GM19023 (cell line): ENCODE measurements at regions not wholly inside any gene's neighbourhood (a gene's known extent, or its start where the extent isn't known, plus 50 kb on each side); places are given as distances from the start of the nearest gene placed in this dataset.
A peak's percentile ranks its signal among the peaks of the same experiment; 100 is the strongest.

ENCODE experiments used
- ATAC-seq: cut with Tn5 transposase; IDR thresholded peaks from one replicate; pipeline ENCODE4 v1.9.1; 2021; ENCODE audit warnings: mild to moderate bottlenecking, moderate library complexity; ENCODE audit not compliant: unreplicated experiment

GRCh38 chr5:74301576-74301975 lies 339.0 kb downstream of the ENC1 start:
- ATAC-seq = no peak

- ATAC-seq = no peak
Measured at GRCh38 chr5:74300808-74301389, 339.6 kb downstream of the ENC1 start.

- no peak for ATAC-seq
Measured at GRCh38 chr5:74299833-74300232, 340.7 kb downstream of the ENC1 start.

GRCh38 chr5:74296685-74297408 lies 343.7 kb downstream of the ENC1 start:
- ATAC-seq = no peak

GRCh38 chr5:74295676-74296075 lies 344.9 kb downstream of the ENC1 start:
- no peak for ATAC-seq

GRCh38 chr5:74295141-74295540 lies 345.4 kb downstream of the ENC1 start:
- no peak for ATAC-seq

GRCh38 chr5:74294231-74294705 lies 346.3 kb downstream of the ENC1 start:
- ATAC-seq = peak; percentile 53

- ATAC-seq = no peak
Measured at GRCh38 chr5:74293182-74293581, 347.3 kb downstream of the ENC1 start.

GRCh38 chr5:74290634-74291241 lies 349.8 kb downstream of the ENC1 start:
- ATAC-seq = no peak

GRCh38 chr5:74289691-74290090 lies 350.8 kb downstream of the ENC1 start:
- no peak for ATAC-seq

- no peak for ATAC-seq
Measured at GRCh38 chr5:74289238-74289637, 351.3 kb downstream of the ENC1 start.

- ATAC-seq = no peak
Measured at GRCh38 chr5:74288448-74289108, 351.9 kb downstream of the ENC1 start.

- ATAC-seq = no peak
Measured at GRCh38 chr5:74288038-74288437, 352.5 kb downstream of the ENC1 start.

GRCh38 chr5:74286734-74287695 lies 353.5 kb downstream of the ENC1 start:
- ATAC-seq = no peak

GRCh38 chr5:74285675-74286280 lies 354.8 kb downstream of the ENC1 start:
- ATAC-seq = no peak

GRCh38 chr5:74282490-74282889 lies 358.0 kb downstream of the ENC1 start:
- no peak for ATAC-seq

- ATAC-seq = no peak
Measured at GRCh38 chr5:74281166-74281565, 359.4 kb downstream of the ENC1 start.

GRCh38 chr5:74280306-74280705 lies 360.2 kb downstream of the ENC1 start:
- ATAC-seq = no peak

GRCh38 chr5:74279244-74279643 lies 361.3 kb downstream of the ENC1 start:
- no peak for ATAC-seq

GRCh38 chr5:74277418-74277817 lies 363.1 kb downstream of the ENC1 start:
- ATAC-seq = no peak
